Naive B cell (primary cell): ENCODE measurements at regions not wholly inside any gene's neighbourhood (a gene's known extent, or its start where the extent isn't known, plus 50 kb on each side); places are given as distances from the start of the nearest gene placed in this dataset.

Experiments
- ATAC-seq, 2 donors: fragments of 150-1000 bp; cut with Tn5 transposase; 2 replicates each; pipeline ENCODE4 v1.10.0; 2021; ENCODE audit warnings: low read depth in 2 of 2, mild to moderate bottlenecking in 2 of 2, moderate library complexity in 2 of 2
- DNase-seq: peaks from one replicate; pipeline ENCODE4 v3.0.0; 2022
- H3K27ac Mint-ChIP-seq, 6 donors: one replicate each; pipeline ENCODE4 v1.8.0; 2020 to 2022; ENCODE audit warnings: mild to moderate bottlenecking in 6 of 6, mixed read lengths in 6 of 6, moderate library complexity in 5 of 6, inconsistent platforms in 2 of 6
- H3K27me3 Mint-ChIP-seq, 3 donors: one replicate each; pipeline ENCODE4 v1.8.0; 2021 to 2022; ENCODE audit warnings: mixed read lengths in 3 of 3, mild to moderate bottlenecking in 1 of 3
- H3K36me3 Mint-ChIP-seq, 2 donors: one replicate each; pipeline ENCODE4 v1.8.0; 2020 to 2022; ENCODE audit warnings: mixed read lengths in 2 of 2, inconsistent platforms in 1 of 2, mild to moderate bottlenecking in 1 of 2
- H3K4me1 Mint-ChIP-seq, 3 donors: one replicate each; pipeline ENCODE4 v1.8.0; 2020 to 2022; ENCODE audit warnings: mixed read lengths in 3 of 3, inconsistent platforms in 1 of 3, mild to moderate bottlenecking in 1 of 3, moderate library complexity in 1 of 3
- H3K4me3 Mint-ChIP-seq, 8 donors: one replicate each; pipeline ENCODE4 v1.8.0; 2020 to 2022; ENCODE audit warnings: mild to moderate bottlenecking in 8 of 8, mixed read lengths in 8 of 8, moderate library complexity in 8 of 8, inconsistent platforms in 2 of 8
- H3K9me3 Mint-ChIP-seq, 7 donors: one replicate each; pipeline ENCODE4 v1.8.0; 2020 to 2022; ENCODE audit warnings: mixed read lengths in 7 of 7, mild to moderate bottlenecking in 5 of 7, inconsistent platforms in 2 of 7, moderate library complexity in 1 of 7

GRCh38 chr12:69151254-69151764 lies 88.1 kb upstream of the CPSF6 start:
- Mint-ChIP-seq H3K27ac (no peak overlapping the region), H3K27me3 (no peaks in the 10 kb centered on the region), H3K36me3 (no peaks in the 10 kb centered on the region), H3K9me3 (no peaks in the 10 kb centered on the region), H3K4me1 (peaks cover 0 to 5% (median 4%) of the 10 kb centered on the region in 3 donors), H3K4me3 (no peak overlapping the region)
- DNase-seq: no peak
- ATAC-seq: no peak

DNA sequence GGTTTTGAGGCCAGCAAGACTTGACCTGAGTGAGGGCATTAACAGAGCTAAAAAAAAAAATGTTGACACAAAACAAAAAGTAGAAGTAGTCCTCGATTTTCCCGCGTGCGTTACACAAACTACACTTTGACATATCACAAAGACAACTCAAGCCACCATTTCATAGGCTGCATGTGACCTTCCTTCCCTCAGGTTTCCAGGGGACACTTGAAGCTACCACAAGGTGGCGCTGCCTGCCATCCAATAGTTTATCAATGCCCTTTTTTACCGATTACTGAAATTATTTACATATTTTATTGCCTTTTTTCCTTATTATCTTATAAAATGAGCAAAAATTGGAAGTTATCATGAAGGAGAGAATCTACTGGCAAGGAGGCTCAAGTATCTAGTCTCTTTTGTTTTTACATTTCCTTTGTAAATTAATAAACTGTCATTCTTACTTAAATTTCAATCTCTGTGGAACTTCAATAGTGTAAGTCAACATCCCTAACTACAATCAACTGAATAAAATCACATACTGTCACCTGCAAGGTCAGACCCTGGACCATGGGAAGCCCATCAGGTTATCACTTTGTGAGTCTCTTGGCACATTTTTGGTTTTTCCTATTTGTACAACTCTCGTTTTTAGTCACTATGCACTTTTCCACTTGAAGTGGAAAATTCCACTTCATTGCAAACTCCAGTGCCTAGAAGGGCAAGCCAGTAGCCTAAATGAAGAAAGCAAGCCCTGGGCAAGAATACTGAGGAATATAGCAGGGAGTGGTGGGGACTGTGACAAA lies 84.6 kb upstream of the CPSF6 start:
- ATAC-seq: peak; percentile 50 to 57
- no peak overlapping the region for H3K27ac Mint-ChIP-seq
- H3K36me3 Mint-ChIP-seq: no peaks in the 10 kb centered on the region
- no peaks in the 10 kb centered on the region for H3K27me3 Mint-ChIP-seq
- no peaks in the 10 kb centered on the region for H3K9me3 Mint-ChIP-seq
- H3K4me1 Mint-ChIP-seq: peaks cover 4 to 13% (median 7%) of the 10 kb centered on the region in 3 donors
- H3K4me3 Mint-ChIP-seq: no peak overlapping the region
- DNase-seq: peak; percentile 53

- ATAC-seq (peak; percentile 97 to 98), DNase-seq (peak; percentile 82)
- Mint-ChIP-seq H3K4me3 (peak overlapping the region in 6 of 8 donors; percentile 14 to 78 (median 69)), H3K4me1 (peaks cover 4 to 13% (median 7%) of the 10 kb centered on the region in 3 donors), H3K27me3 (no peaks in the 10 kb centered on the region), H3K27ac (peak overlapping the region in 3 of 6 donors; percentile 31 to 76 (median 71)), H3K36me3 (no peaks in the 10 kb centered on the region), H3K9me3 (no peaks in the 10 kb centered on the region)
Measured at GRCh38 chr12:69157023-69157655, 82.2 kb upstream of the CPSF6 start.

GRCh38 chr12:69161829-69162228 lies 77.5 kb upstream of the CPSF6 start:
- Mint-ChIP-seq H3K27me3 (no peaks in the 10 kb centered on the region), H3K27ac (no peak overlapping the region), H3K4me3 (no peak overlapping the region), H3K36me3 (no peaks in the 10 kb centered on the region), H3K9me3 (peaks cover 0 to 1% (median 0%) of the 10 kb centered on the region in 7 donors), H3K4me1 (peaks cover 0 to 4% (median 4%) of the 10 kb centered on the region in 3 donors)
- DNase-seq (no peak), ATAC-seq (no peak)

DNA sequence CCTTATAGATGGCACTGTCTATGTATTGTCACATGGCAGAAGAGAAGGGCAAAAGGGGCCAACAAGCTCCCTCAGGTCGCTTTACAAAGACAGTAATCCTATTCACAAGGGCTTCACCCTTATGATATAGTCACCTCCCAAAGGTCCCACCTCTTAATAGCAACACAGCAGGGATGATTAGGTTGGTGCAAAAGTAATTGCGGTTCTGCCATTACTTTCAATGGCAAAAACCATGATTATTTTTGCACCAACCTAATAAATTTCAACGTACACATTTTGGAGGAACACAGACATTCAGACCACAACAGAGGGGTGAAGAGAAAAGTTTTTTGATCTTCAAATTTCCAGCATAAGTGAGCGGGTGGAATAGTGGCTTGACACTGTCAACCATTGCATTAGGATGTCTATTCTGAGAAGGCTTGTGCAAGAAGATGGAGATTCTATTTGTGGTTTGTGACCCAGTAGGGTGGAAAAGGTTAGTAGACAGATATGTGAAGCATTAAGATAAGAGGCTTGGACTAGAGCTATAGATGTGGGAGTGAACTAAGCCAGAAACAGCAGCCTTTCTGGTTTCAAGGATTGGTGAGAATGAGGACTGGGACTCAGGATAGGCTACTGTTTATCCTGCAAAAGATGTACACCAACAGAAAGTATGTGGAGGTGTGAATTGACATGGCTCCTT lies 75.5 kb upstream of the CPSF6 start:
- Mint-ChIP-seq H3K27me3 (no peaks in the 10 kb centered on the region), H3K4me1 (no peaks in the 10 kb centered on the region), H3K9me3 (peaks cover 0 to 1% (median 0%) of the 10 kb centered on the region in 7 donors), H3K36me3 (no peaks in the 10 kb centered on the region), H3K4me3 (no peak overlapping the region), H3K27ac (peak overlapping the region in 1 of 6 donors; percentile 7)
- DNase-seq: no peak
- ATAC-seq: no peak

- Mint-ChIP-seq H3K4me1 (no peaks in the 10 kb centered on the region), H3K9me3 (peaks cover 0 to 1% (median 0%) of the 10 kb centered on the region in 7 donors), H3K27me3 (no peaks in the 10 kb centered on the region), H3K27ac (no peak overlapping the region), H3K36me3 (no peaks in the 10 kb centered on the region), H3K4me3 (no peak overlapping the region)
- DNase-seq (no peak), ATAC-seq (no peak)
Measured at GRCh38 chr12:69167648-69168165, 71.7 kb upstream of the CPSF6 start.

GRCh38 chr12:69168363-69168762 lies 71.0 kb upstream of the CPSF6 start:
- peak overlapping the region in 1 of 6 donors; percentile 6 for H3K27ac Mint-ChIP-seq
- H3K4me3 Mint-ChIP-seq: no peak overlapping the region
- ATAC-seq (no peak), DNase-seq (no peak)
- H3K9me3 Mint-ChIP-seq: peaks cover 0 to 1% (median 0%) of the 10 kb centered on the region in 7 donors
- H3K36me3 Mint-ChIP-seq: no peaks in the 10 kb centered on the region
- no peaks in the 10 kb centered on the region for H3K27me3 Mint-ChIP-seq
- no peaks in the 10 kb centered on the region for H3K4me1 Mint-ChIP-seq

DNA sequence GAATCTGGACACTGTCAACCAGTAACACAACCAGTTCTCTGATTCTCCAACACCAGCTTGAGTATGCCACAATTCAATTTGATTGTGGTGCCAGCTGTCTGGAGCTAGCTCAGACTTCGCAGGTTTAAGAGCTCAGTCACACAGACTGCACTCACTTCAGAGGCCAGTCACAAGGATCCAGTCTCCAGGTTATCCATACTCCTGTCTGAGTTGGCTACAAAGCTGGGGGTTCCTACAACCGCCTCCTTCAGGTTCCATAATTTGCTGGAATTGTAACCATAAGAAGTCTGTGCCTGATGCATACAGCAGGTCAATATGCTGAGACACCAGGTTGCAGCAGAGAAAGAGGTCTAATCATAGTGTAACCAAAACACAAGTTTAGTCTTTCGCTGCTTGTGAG lies 70.5 kb upstream of the CPSF6 start:
- DNase-seq (no peak), ATAC-seq (no peak)
- no peak overlapping the region for H3K4me3 Mint-ChIP-seq
- H3K27ac Mint-ChIP-seq: peak overlapping the region in 1 of 6 donors; percentile 57
- H3K4me1 Mint-ChIP-seq: no peaks in the 10 kb centered on the region
- H3K36me3 Mint-ChIP-seq: no peaks in the 10 kb centered on the region
- peaks cover 0 to 1% (median 0%) of the 10 kb centered on the region in 7 donors for H3K9me3 Mint-ChIP-seq
- no peaks in the 10 kb centered on the region for H3K27me3 Mint-ChIP-seq

- Mint-ChIP-seq H3K36me3 (no peaks in the 10 kb centered on the region), H3K4me3 (peak overlapping the region in 1 of 8 donors; percentile 18), H3K4me1 (no peaks in the 10 kb centered on the region), H3K27ac (no peak overlapping the region), H3K27me3 (peaks cover 0 to 6% (median 0%) of the 10 kb centered on the region in 3 donors), H3K9me3 (peaks cover 0 to 1% (median 0%) of the 10 kb centered on the region in 7 donors)
- no peak for DNase-seq
- no peak for ATAC-seq
Measured at GRCh38 chr12:69170293-69170692, 69.1 kb upstream of the CPSF6 start.

- Mint-ChIP-seq H3K4me1 (no peaks in the 10 kb centered on the region), H3K4me3 (no peak overlapping the region), H3K9me3 (peaks cover 0 to 4% (median 0%) of the 10 kb centered on the region in 7 donors), H3K36me3 (no peaks in the 10 kb centered on the region), H3K27ac (peak overlapping the region in 1 of 6 donors; percentile 52), H3K27me3 (peaks cover 0 to 6% (median 0%) of the 10 kb centered on the region in 3 donors)
- DNase-seq (no peak), ATAC-seq (no peak)
Measured at GRCh38 chr12:69171881-69172280, 67.5 kb upstream of the CPSF6 start.

- H3K4me1 Mint-ChIP-seq: no peaks in the 10 kb centered on the region
- H3K9me3 Mint-ChIP-seq: peaks cover 0 to 4% (median 0%) of the 10 kb centered on the region in 7 donors
- H3K4me3 Mint-ChIP-seq: no peak overlapping the region
- no peak for DNase-seq
- no peaks in the 10 kb centered on the region for H3K36me3 Mint-ChIP-seq
- peaks cover 0 to 6% (median 0%) of the 10 kb centered on the region in 3 donors for H3K27me3 Mint-ChIP-seq
- peak overlapping the region in 1 of 6 donors; percentile 76 for H3K27ac Mint-ChIP-seq
- ATAC-seq: no peak
Measured at GRCh38 chr12:69172491-69172890, 66.9 kb upstream of the CPSF6 start.

DNA sequence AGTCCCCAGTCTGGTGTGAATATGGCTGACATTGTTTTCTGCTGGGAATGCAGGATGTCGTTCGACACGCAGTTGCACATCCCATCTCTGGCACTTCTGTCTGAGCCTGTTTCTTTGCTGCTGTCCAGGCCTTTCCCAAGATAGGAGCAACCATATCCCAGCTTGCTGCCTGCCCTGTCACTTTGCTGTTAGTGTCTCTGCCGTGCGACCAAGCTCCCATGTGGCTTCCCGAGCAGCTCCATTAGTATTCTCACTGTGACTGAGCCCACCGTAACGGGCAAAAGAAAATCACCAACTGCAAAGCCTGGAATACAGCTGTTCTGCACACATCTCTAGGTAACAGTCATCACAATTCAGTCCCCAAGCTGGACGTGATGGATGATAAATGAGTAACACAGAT lies 66.0 kb upstream of the CPSF6 start:
- DNase-seq (no peak), ATAC-seq (no peak)
- H3K4me3 Mint-ChIP-seq: no peak overlapping the region
- H3K4me1 Mint-ChIP-seq: no peaks in the 10 kb centered on the region
- H3K27ac Mint-ChIP-seq: no peak overlapping the region
- H3K27me3 Mint-ChIP-seq: peaks cover 0 to 6% (median 0%) of the 10 kb centered on the region in 3 donors
- H3K36me3 Mint-ChIP-seq: no peaks in the 10 kb centered on the region
- peaks cover 0 to 4% (median 0%) of the 10 kb centered on the region in 7 donors for H3K9me3 Mint-ChIP-seq

GRCh38 chr12:69179786-69180185 lies 59.6 kb upstream of the CPSF6 start:
- Mint-ChIP-seq H3K27me3 (peaks cover 0 to under 1% (median 0%) of the 10 kb centered on the region in 3 donors), H3K36me3 (no peaks in the 10 kb centered on the region), H3K4me3 (no peak overlapping the region), H3K4me1 (no peaks in the 10 kb centered on the region), H3K9me3 (peaks cover 0 to 9% (median 2%) of the 10 kb centered on the region in 7 donors), H3K27ac (no peak overlapping the region)
- ATAC-seq (no peak), DNase-seq (no peak)
